ENCODE measurements at regions not wholly inside any gene's neighbourhood (a gene's known extent, or its start where the extent isn't known, plus 50 kb on each side); places are given as distances from the start of the nearest gene placed in this dataset.

DNA sequence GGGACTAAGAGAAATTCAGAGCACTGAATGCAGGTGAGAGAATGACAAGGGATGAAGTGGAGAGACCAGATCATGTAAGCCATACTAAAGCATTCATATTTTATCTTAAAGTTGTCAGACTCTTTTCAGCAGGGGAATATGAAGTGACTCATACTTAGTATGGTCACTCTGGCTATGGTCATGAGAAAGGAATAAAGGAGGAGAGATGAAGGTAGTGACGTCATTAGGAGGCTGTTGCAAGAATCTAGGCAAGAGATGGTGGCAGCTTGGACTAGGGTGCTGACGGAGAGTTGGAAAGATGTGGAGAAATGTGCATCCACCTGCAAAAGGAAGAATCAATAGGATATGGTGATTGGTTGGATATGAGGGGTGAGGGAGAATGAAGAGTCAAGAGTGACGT lies 203.2 kb upstream of the ACVR2A start:
- Histone ChIP-seq H3K4me1 (ENCODE audit: control insufficient read depth, insufficient read depth, low read length) (no peaks in the 10 kb centered on the region; the same call in 1 of the 2 replicates), H3K36me3 (ENCODE audit: control insufficient read depth in 2 of 2, insufficient read depth in 1 of 2, low read length in 2 of 2) (no peaks in the 10 kb centered on the region), H3K4me3 (ENCODE audit: low read depth, low read length) (no peak overlapping the region), H3K27ac (ENCODE audit: extremely low read depth, low read depth, low read length) (no peak overlapping the region), H3K9me3 (ENCODE audit: control insufficient read depth, insufficient read depth, low read depth, low read length) (no peaks in the 10 kb centered on the region)
- ChIA-PET CTCF (no interaction called here), POLR2A (no interaction called here)
- TF ChIP-seq ZNF701 (tag by site-specific recombination; IDR thresholded peaks at IDR 0.05) (no peak), ZNF514 (tag by site-specific recombination; IDR thresholded peaks at IDR 0.05) (no peak), ZNF341 (tag by site-specific recombination; IDR thresholded peaks at IDR 0.05; ENCODE audit: low read depth) (no peak), ZNF677 (tag by site-specific recombination; IDR thresholded peaks at IDR 0.05) (no peak), ZBTB48 (tag by site-specific recombination; IDR thresholded peaks at IDR 0.05) (no peak), MZF1 (tag by site-specific recombination; IDR thresholded peaks at IDR 0.05; ENCODE audit: borderline replicate concordance) (no peak), ZNF37A (tag by site-specific recombination; IDR thresholded peaks at IDR 0.05) (no peak)

GRCh38 chr2:147639891-147640290 lies 204.9 kb upstream of the ACVR2A start:
- Histone ChIP-seq H3K9me3 (ENCODE audit: control insufficient read depth, insufficient read depth, low read depth, low read length) (no peaks in the 10 kb centered on the region), H3K4me3 (ENCODE audit: low read depth, low read length) (no peak overlapping the region), H3K4me1 (ENCODE audit: control insufficient read depth, insufficient read depth, low read length) (no peaks in the 10 kb centered on the region), H3K36me3 (ENCODE audit: control insufficient read depth in 2 of 2, insufficient read depth in 1 of 2, low read length in 2 of 2) (no peaks in the 10 kb centered on the region), H3K27ac (ENCODE audit: extremely low read depth, low read depth, low read length) (no peak overlapping the region)
- no peak for TF ChIP-seq ZFP69B (tag by site-specific recombination; IDR thresholded peaks at IDR 0.05)
- ChIA-PET POLR2A (no interaction called here), CTCF (no interaction called here)

DNA sequence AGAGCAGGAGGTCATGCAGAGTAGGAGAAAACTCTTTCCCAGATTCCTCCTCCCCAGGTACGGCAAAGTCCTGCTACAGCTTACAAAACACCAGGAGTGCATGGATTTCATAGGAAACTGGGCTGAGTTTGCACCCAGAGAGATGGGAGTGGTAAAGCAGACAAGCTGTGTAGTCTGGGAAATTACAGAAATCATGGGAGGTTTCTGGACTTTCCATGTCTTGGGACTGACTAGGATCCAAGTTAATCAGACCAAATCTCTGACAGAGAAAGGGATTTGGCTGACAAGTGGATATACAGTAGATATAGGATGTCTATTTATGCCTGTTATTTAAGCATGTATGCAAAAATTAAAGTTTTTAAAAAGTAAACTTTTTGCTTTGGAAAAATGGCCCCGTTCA lies 205.4 kb upstream of the ACVR2A start:
- POLR2A ChIA-PET: no interaction called here
- no peak for TF ChIP-seq YY2 (tag by site-specific recombination; IDR thresholded peaks at IDR 0.05)
- no peak for TF ChIP-seq ZNF747 (tag by site-specific recombination; IDR thresholded peaks at IDR 0.05)
- no peak for TF ChIP-seq ZXDB (tag by site-specific recombination; IDR thresholded peaks at IDR 0.05)
- TF ChIP-seq, protein P1, sequence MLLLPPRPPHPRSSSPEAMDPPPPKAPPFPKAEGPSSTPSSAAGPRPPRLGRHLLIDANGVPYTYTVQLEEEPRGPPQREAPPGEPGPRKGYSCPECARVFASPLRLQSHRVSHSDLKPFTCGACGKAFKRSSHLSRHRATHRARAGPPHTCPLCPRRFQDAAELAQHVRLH (tag by site-specific recombination; IDR thresholded peaks at IDR 0.05): no peak
- TF ChIP-seq ZNF560 (tag by site-specific recombination; IDR thresholded peaks at IDR 0.05; ENCODE audit: borderline replicate concordance): no peak
- TF ChIP-seq ZNF48 (tag by site-specific recombination; IDR thresholded peaks at IDR 0.05): no peak
- no peak for TF ChIP-seq GFI1B (tag by site-specific recombination; IDR thresholded peaks at IDR 0.05)
- no peak for TF ChIP-seq ZBTB48 (tag by site-specific recombination; IDR thresholded peaks at IDR 0.05)
- TF ChIP-seq HOXC10 (CRISPR knock-in tag; IDR thresholded peaks at IDR 0.05): no peak
- no peak for TF ChIP-seq SP3 (tag by site-specific recombination; IDR thresholded peaks at IDR 0.05)
- no peak for TF ChIP-seq KLF7 (tag by site-specific recombination; IDR thresholded peaks at IDR 0.05; ENCODE audit: borderline replicate concordance)
- no peak for TF ChIP-seq ZNF16 (tag by site-specific recombination; IDR thresholded peaks at IDR 0.05; ENCODE audit: low read depth)
- TF ChIP-seq ZNF529 (tag by site-specific recombination; IDR thresholded peaks at IDR 0.05; ENCODE audit: insufficient replicate concordance): no peak
- no peak for TF ChIP-seq SALL2 (tag by site-specific recombination; IDR thresholded peaks at IDR 0.05; ENCODE audit: borderline replicate concordance)
- TF ChIP-seq, protein P2, sequence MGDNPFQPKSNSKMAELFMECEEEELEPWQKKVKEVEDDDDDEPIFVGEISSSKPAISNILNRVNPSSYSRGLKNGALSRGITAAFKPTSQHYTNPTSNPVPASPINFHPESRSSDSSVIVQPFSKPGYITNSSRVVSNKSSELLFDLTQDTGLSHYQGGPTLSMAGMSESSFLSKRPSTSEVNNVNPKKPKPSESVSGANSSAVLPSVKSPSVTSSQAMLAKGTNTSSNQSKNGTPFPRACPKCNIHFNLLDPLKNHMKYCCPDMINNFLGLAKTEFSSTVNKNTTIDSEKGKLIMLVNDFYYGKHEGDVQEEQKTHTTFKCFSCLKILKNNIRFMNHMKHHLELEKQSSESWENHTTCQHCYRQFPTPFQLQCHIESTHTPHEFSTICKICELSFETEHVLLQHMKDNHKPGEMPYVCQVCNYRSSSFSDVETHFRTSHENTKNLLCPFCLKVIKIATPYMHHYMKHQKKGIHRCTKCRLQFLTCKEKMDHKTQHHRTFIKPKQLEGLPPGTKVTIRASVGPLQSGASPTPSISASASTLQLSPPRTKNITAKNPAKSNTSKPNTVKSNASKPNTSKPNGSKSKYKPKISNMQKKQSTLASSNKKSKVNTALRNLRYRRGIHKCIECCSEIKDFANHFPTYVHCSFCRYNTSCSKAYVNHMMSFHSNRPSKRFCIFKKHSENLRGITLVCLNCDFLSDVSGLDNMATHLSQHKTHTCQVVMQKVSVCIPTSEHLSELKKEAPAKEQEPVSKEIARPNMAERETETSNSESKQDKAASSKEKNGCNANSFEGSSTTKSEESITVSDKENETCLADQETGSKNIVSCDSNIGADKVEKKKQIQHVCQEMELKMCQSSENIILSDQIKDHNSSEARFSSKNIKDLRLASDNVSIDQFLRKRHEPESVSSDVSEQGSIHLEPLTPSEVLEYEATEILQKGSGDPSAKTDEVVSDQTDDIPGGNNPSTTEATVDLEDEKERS (tag by site-specific recombination; IDR thresholded peaks at IDR 0.05): no peak
- no peak for TF ChIP-seq ZNF660 (tag by site-specific recombination; IDR thresholded peaks at IDR 0.05)
- TF ChIP-seq ZNF2 (tag by site-specific recombination; IDR thresholded peaks at IDR 0.05): no peak
- no peak for TF ChIP-seq ZNF398 (tag by site-specific recombination; IDR thresholded peaks at IDR 0.05)
- no peak for TF ChIP-seq MYNN (tag by site-specific recombination; IDR thresholded peaks at IDR 0.05; ENCODE audit: borderline replicate concordance)
- TF ChIP-seq ZNF248 (tag by site-specific recombination; IDR thresholded peaks at IDR 0.05): no peak

More for the DNA sequence above, 205.4 kb upstream of the ACVR2A start:
- H3K4me1 ChIP-seq (ENCODE audit: control insufficient read depth, insufficient read depth, low read length): no peaks in the 10 kb centered on the region
- no peaks in the 10 kb centered on the region for H3K36me3 ChIP-seq (ENCODE audit: control insufficient read depth in 2 of 2, insufficient read depth in 1 of 2, low read length in 2 of 2)
- CTCF ChIA-PET: no interaction called here
- H3K4me3 ChIP-seq (ENCODE audit: low read depth, low read length): no peak overlapping the region
- H3K27ac ChIP-seq (ENCODE audit: extremely low read depth, low read depth, low read length): no peak overlapping the region
- no peaks in the 10 kb centered on the region for H3K9me3 ChIP-seq (ENCODE audit: control insufficient read depth, insufficient read depth, low read depth, low read length)

Data from HEK293 (cell line).